ENCODE measurements at regions not wholly inside any gene's neighbourhood (a gene's known extent, or its start where the extent isn't known, plus 50 kb on each side); places are given as distances from the start of the nearest gene placed in this dataset.
"Not testable (repeated sequence)": the region's sequence is repeated elsewhere in the genome, so short reads cannot be mapped to it uniquely, and the experiment has no call there.

- Histone ChIP-seq H3K9me3 (no peaks in the 10 kb centered on the region), H3K4me1 (no peaks in the 10 kb centered on the region), H3K4me3 (no peak overlapping the region), H3K27me3 (no peaks in the 10 kb centered on the region), H3K27ac (no peak overlapping the region), H3K36me3 (no peaks in the 10 kb centered on the region)
- ATAC-seq (no peak), DNase-seq (no peak)
- WGBS (ENCODE audit: insufficient coverage, low coverage, low lambda C conversion rate, missing lambda C conversion rate) = 52% methylated on average over 10 of the region's 12 CpGs
- TF ChIP-seq CTCF (IDR thresholded peaks at IDR 0.05) = no peak
- no peak for TF ChIP-seq POLR2A (IDR thresholded peaks at IDR 0.05)
- intact Hi-C loops (cut with DNase I) = no loop called here
These were observed 442.6 kb downstream of the MAT2B start for GRCh38 chr5:163947848-163948666.

GRCh38 chr5:163950248-163950647, 444.8 kb downstream of the MAT2B start:
- intact Hi-C loops (cut with DNase I) = no loop called here
- no peaks in the 10 kb centered on the region for H3K27me3 ChIP-seq
- no peak overlapping the region for H3K4me3 ChIP-seq
- 93% methylated on average over 2 of the region's 3 CpGs for WGBS (ENCODE audit: insufficient coverage, low coverage, low lambda C conversion rate, missing lambda C conversion rate)
- H3K27ac ChIP-seq = no peak overlapping the region
- TF ChIP-seq CTCF (IDR thresholded peaks at IDR 0.05) (no peak), POLR2A (IDR thresholded peaks at IDR 0.05) (no peak)
- H3K4me1 ChIP-seq = no peaks in the 10 kb centered on the region
- ATAC-seq (no peak), DNase-seq (no peak)
- H3K9me3 ChIP-seq = no peaks in the 10 kb centered on the region
- no peaks in the 10 kb centered on the region for H3K36me3 ChIP-seq

GRCh38 chr5:163951069-163951468, 445.6 kb downstream of the MAT2B start:
- 43% methylated on average over 4 of the region's 4 CpGs for WGBS (ENCODE audit: insufficient coverage, low coverage, low lambda C conversion rate, missing lambda C conversion rate)
- Histone ChIP-seq H3K9me3 (no peaks in the 10 kb centered on the region), H3K27me3 (no peaks in the 10 kb centered on the region), H3K27ac (no peak overlapping the region), H3K4me1 (no peaks in the 10 kb centered on the region), H3K4me3 (no peak overlapping the region), H3K36me3 (no peaks in the 10 kb centered on the region)
- intact Hi-C loops (cut with DNase I) = no loop called here
- peak in 3 of 4 donors; percentile 18 to 53 (median 44) for ATAC-seq
- TF ChIP-seq POLR2A (IDR thresholded peaks at IDR 0.05) (no peak), CTCF (IDR thresholded peaks at IDR 0.05) (no peak)
- no peak for DNase-seq

GRCh38 chr5:163953901-163954300, 448.5 kb downstream of the MAT2B start:
- Histone ChIP-seq H3K27ac (no peak overlapping the region), H3K9me3 (peaks cover 0 to 2% (median 0%) of the 10 kb centered on the region in 4 donors), H3K4me3 (no peak overlapping the region), H3K36me3 (no peaks in the 10 kb centered on the region), H3K27me3 (no peaks in the 10 kb centered on the region), H3K4me1 (no peaks in the 10 kb centered on the region)
- intact Hi-C loops (cut with DNase I) = no loop called here
- no peak for ATAC-seq
- TF ChIP-seq POLR2A (IDR thresholded peaks at IDR 0.05) (no peak), CTCF (IDR thresholded peaks at IDR 0.05) (no peak)
- WGBS (ENCODE audit: insufficient coverage, low coverage, low lambda C conversion rate, missing lambda C conversion rate) = 53% methylated on average over 8 of the region's 8 CpGs
- no peak for DNase-seq

- H3K27ac ChIP-seq; H3K27me3 ChIP-seq; H3K36me3 ChIP-seq; ATAC-seq; H3K9me3 ChIP-seq; H3K4me1 ChIP-seq; DNase-seq; intact Hi-C loops (cut with DNase I); H3K4me3 ChIP-seq: not testable (repeated sequence)
- 78% methylated on average over 5 of the region's 5 CpGs for WGBS (ENCODE audit: insufficient coverage, low coverage, low lambda C conversion rate, missing lambda C conversion rate)
These were observed 455.8 kb downstream of the MAT2B start for GRCh38 chr5:163961230-163961629.
